Heart left ventricle (tissue), 13 donors: ENCODE measurements at regions not wholly inside any gene's neighbourhood (a gene's known extent, or its start where the extent isn't known, plus 50 kb on each side); places are given as distances from the start of the nearest gene placed in this dataset.

Experiments
- POLR2A ChIP-seq, 2 donors: fragments of 450-650 bp; IDR thresholded peaks; one replicate each; pipeline ENCODE4 v1.6.1; 2017; ENCODE audit warnings: antibody characterized with exemption in 2 of 2, mild to moderate bottlenecking in 2 of 2, moderate library complexity in 2 of 2
- TF ChIP-seq, protein P1 (sequence below), 12 donors: fragments of 200-600 bp; sonication (generic) in 4 of 12; IDR thresholded peaks; one replicate each; pipeline versions ENCODE4 v1.5.0 to v1.8.0; 2018 to 2022; ENCODE audit warnings: antibody characterized with exemption in 12 of 12, mild to moderate bottlenecking in 5 of 12
- donor health status: ischemic (EF 13 %, LVEDD 7.1; RV severe dilation, severe dysfunction).
- donor health status: DM: no; HTN: yes; CAD: no.
- donor health status: DM: no; HTN: no; CAD: no.
- donor health status: ischemic (EF 25% LVEDD 6.9; RV normal size, moderate dysfunction).
- donor health status: ischemic (EF 25% LVEDD 5.7; RV mildly dilated, moderate dysfunction).
- donor health status: ischemic (EF 35%, LVEDD 5.7; RV mildly dilated, moderate dysfunction).
- donor health status: nonischemic (EF 11% LVEDD 7.7; RV severe dilation, severe dysfunction).
- donor health status: DM: yes; HTN: yes; CAD: no.
- donor health status: PGD.
- donor health status: ischemic (EF 29% LVEDD 5.4; RV normal size, mild dysfunction).
- donor health status: nonischemic (EF 23%, LVEDD 6.1; RV moderate dilation, normal function).

DNA sequence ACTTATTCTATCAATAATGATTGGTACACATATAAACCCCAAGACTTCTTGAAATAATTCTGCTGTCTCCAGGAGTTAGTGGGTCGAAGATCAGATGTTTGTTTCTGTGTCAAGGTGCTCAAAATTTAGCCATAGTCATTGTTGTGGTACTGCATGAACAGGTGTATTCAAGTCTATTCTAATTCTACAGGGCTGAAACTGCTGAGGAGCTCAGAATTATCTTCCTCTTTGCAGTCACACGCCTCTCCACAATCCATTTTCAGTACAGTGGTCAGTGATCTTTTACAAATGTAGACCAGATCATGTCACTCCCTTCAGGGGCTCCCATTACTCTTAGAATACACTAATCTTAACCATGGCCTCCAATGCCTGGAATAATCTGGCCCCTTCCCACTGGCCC lies 527.5 kb downstream of the NTRK3 start:
- no peak for TF ChIP-seq POLR2A (IDR thresholded peaks at IDR 0.05)
- TF ChIP-seq, protein P1, sequence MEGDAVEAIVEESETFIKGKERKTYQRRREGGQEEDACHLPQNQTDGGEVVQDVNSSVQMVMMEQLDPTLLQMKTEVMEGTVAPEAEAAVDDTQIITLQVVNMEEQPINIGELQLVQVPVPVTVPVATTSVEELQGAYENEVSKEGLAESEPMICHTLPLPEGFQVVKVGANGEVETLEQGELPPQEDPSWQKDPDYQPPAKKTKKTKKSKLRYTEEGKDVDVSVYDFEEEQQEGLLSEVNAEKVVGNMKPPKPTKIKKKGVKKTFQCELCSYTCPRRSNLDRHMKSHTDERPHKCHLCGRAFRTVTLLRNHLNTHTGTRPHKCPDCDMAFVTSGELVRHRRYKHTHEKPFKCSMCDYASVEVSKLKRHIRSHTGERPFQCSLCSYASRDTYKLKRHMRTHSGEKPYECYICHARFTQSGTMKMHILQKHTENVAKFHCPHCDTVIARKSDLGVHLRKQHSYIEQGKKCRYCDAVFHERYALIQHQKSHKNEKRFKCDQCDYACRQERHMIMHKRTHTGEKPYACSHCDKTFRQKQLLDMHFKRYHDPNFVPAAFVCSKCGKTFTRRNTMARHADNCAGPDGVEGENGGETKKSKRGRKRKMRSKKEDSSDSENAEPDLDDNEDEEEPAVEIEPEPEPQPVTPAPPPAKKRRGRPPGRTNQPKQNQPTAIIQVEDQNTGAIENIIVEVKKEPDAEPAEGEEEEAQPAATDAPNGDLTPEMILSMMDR (IDR thresholded peaks at IDR 0.05): no peak
